HG02885 (cell line): ENCODE measurements at regions not wholly inside any gene's neighbourhood (a gene's known extent, or its start where the extent isn't known, plus 50 kb on each side); places are given as distances from the start of the nearest gene placed in this dataset.

Source experiments
- ATAC-seq: cut with Tn5 transposase; IDR thresholded peaks from one replicate; pipeline ENCODE4 v1.9.1; 2021; ENCODE audit warnings: mild to moderate bottlenecking; ENCODE audit not compliant: unreplicated experiment, poor library complexity

GRCh38 chr13:22252281-22252830, 581.5 kb downstream of the FGF9 start:
- no peak for ATAC-seq

DNA sequence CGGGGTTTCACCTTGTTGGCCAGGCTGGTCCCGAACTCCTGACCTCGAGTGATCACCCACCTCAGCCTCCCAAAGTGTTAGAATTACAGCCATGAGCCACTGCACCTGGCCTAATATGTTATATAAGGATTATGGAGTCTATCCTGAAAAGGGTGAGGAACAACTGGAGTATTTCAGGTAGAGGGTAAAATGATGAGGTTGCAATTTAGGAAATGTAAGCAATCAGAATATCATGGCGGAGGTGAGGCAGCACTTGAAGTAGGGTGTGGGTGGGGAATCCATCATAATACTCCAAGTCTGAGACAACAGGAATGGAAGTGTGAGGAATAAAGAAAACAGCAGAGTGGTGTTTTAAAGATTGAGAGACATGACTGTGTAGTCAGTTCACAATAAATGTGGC, 582.2 kb downstream of the FGF9 start:
- ATAC-seq = no peak

GRCh38 chr13:22256111-22256639, 585.3 kb downstream of the FGF9 start:
- no peak for ATAC-seq

DNA sequence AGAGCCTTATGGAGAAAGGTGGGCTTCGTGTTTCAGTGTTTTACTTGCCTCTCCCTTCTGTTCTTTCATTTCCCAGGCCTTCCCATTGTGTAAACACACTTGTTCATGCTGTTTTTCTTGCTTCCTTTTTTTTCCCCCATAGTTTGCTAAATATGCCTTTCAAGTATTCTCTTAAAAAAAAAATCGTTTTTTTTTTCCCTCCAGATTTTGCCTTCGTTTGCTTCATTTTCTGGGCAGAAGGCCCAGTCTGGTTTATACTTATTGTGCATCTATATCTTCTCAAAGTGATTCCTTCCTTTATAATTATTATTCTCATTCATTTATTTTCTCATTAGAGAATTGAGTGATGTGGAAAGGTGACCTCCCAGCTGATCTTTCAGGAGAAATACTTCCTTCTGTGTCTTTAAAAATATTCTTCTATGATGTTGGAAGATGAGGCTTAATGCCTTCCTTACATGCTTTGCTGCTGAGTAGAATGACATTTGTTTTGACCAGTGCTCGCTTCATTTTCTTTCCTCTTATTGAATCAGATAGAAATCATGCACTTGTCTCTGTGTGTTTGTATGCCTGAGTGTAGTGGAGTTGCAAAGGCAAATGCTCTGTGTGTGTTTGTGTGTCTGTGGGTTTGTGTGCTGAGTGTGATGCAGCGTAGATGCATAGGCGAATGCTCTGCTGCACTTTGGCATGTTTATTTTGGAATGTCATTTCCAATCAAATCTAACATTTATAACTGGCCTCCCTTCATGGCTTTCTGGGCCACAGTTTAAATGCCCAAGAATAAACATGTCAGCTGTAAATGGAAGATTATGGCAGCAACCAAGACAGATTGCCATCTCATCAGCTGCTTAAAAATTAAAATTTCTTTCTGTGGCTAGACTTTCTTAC, 591.4 kb downstream of the FGF9 start:
- ATAC-seq = no peak

DNA sequence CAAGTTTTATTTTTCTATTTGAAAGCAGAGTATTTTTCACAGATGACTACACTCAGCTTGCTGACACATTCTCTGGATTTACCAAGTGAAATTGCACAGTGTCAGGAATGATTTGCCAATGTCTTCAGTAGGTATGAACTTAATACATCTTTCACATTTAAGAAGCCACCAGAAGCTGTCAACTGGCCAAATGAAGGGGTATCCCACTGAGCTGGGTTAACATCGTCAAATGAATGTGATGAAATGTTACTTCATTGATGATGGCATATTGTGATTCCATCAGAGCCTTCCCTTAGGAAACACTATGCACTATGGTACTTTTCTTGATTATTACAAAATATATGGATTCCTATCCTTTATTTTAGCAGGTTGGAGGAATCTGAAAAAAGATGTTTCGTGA, 592.3 kb downstream of the FGF9 start:
- ATAC-seq = no peak

GRCh38 chr13:22265563-22265962, 594.7 kb downstream of the FGF9 start:
- no peak for ATAC-seq

- no peak for ATAC-seq
Observed at GRCh38 chr13:22270881-22271280, 600.0 kb downstream of the FGF9 start.

DNA sequence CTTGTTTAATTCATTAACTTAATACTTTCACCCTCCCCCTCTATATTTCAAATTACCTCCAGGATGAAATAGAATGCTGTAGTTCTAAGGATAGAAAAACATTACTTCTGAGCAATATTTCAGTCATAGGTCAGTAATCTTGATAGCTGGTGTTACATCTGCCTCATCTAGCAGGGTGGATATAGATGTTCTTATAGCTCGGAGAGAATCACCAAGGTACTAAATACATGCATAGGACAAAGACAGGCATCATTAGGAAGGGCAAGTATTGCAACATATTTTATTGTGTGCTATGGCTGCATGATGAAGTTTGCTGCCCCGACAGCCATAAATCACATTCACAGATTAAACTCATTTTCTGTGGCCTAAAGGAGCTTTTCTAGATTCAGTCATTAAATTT, 601.0 kb downstream of the FGF9 start:
- ATAC-seq = no peak

- ATAC-seq = no peak
Observed at GRCh38 chr13:22275393-22275792, 604.5 kb downstream of the FGF9 start.

DNA sequence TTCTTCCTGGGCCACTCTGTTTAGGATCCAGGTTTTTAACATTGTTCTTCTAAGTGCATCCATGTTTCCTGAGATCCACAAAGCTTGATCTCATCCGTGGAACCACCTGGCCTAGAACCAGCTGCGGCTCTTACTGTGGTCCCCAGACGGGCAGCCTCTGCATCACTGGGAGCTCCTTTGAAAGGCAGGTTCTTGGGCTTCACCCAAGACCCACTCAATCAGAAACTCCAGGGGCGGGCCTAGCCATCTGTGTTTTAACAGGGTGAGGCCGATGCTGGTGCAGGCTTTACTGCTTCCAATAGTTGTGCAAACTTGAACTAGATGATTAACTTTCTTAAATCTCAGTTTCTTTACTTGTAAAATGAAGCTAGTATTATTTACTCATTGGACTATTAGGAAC, 605.7 kb downstream of the FGF9 start:
- no peak for ATAC-seq

GRCh38 chr13:22278336-22278929, 607.6 kb downstream of the FGF9 start:
- ATAC-seq = peak; percentile 81

GRCh38 chr13:22285867-22286266, 615.0 kb downstream of the FGF9 start:
- no peak for ATAC-seq

GRCh38 chr13:22286338-22286737, 615.5 kb downstream of the FGF9 start:
- ATAC-seq = no peak

GRCh38 chr13:22287343-22287920, 616.6 kb downstream of the FGF9 start:
- no peak for ATAC-seq

- ATAC-seq = no peak
Observed at GRCh38 chr13:22288496-22288895, 617.6 kb downstream of the FGF9 start.

- ATAC-seq = no peak
Observed at GRCh38 chr13:22289711-22290110, 618.8 kb downstream of the FGF9 start.

GRCh38 chr13:22298530-22298929, 627.7 kb downstream of the FGF9 start:
- no peak for ATAC-seq

DNA sequence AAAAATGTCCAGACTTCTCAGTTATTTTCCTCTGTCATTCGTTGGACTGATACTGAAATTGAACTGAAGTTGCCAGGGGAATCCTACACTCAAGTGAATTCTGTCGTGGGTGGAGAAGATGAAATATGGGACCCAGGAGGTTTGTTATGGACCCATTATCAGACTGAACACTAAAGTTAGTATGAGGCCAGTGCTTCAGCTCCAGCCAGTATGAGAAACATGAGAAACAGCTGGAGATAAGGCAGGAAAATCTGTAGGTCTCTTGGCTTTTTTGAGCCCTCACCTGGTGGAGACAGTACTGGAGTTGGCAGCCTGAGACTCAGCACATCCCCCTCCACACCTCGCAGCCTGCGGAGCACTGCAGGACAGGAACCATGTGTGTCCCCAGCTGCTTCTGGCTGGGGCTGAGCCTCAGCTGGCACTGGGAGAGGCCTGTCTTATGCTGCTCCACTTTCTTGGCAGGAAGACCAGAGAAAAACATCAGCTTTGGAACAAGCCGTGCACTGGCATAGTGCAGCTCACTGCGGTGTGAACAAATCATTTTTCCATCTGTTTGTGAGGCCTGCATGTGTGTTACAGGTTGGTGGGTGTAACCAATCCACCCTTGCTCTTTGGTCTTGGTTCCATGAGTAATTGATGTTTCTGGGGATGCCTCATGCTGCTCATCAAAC, 641.0 kb downstream of the FGF9 start:
- ATAC-seq = no peak

DNA sequence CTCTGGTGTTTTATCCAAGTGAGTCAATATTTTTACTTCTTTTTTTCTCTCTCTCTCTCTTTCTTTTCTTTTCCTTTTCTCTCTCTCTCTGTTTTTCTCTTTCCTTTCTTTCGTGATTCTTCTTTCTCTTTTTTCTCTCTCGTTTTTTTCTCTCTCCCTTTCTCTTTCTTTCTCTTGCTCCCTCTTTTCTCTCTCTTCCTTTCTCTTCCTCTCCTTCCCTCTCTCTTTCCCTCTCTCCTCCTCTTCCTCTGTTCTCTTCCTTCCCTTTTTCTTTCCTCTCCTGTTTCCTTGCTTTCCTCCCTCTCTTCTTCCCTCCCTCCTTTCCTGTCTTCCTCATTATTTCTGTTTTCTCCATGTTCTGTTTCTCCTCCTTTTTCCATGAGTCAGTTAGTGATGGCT, 641.5 kb downstream of the FGF9 start:
- ATAC-seq = no peak

DNA sequence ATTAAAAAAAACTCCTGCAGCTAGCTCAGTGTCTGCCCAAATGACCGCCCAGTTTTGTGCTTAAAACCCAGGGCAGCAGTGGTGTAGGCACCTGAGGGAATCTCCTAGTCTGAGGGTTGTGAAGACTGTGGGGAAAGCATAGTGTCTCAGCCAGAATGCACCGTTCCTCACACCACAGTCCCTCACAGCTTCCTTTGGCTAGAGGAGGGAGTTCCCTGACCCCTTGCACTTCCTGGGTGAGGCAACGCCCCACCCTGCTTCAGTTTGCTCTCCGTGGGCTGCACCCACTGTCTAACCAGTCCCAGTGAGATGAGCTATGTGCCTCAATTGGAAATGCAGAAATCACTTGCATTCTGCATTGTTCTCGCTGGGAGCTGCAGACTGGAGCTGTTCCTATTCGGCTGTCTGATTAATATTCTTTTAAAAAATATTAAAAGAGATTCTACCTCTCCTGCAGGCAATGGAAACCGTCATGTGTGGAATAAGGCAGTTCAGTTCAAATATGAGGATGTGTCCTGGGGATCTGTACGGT, 645.7 kb downstream of the FGF9 start:
- ATAC-seq = no peak
